ENCODE measurements at regions not wholly inside any gene's neighbourhood (a gene's known extent, or its start where the extent isn't known, plus 50 kb on each side); places are given as distances from the start of the nearest gene placed in this dataset.

GRCh38 chr10:89973326-89973725 is 271.9 kb downstream of the KIF20B start:
- no peaks in the 10 kb centered on the region for H4K20me1 ChIP-seq (ENCODE audit: insufficient read depth, low read length)
- H3K27ac ChIP-seq (ENCODE audit: low read depth, low read length) = no peak overlapping the region
- no peak overlapping the region for H3K4me2 ChIP-seq (ENCODE audit: insufficient read depth, low read length)
- no peaks in the 10 kb centered on the region for H3K4me1 ChIP-seq (ENCODE audit: insufficient read depth, low read length)
- no peaks in the 10 kb centered on the region for H3K79me2 ChIP-seq (ENCODE audit: insufficient read depth, low read length)
- no peak for DNase-seq (ENCODE audit: insufficient read length, low spot score, missing footprints)
- H2AFZ ChIP-seq (ENCODE audit: low read length) = no peak overlapping the region
- H3K4me3 ChIP-seq (ENCODE audit: insufficient read depth, low read length) = no peak overlapping the region
- TF ChIP-seq CTCF (IDR thresholded peaks at IDR 0.05; ENCODE audit: extremely low read depth, low read depth, low read length) = no peak
- peaks cover 10% of the 10 kb centered on the region for H3K27me3 ChIP-seq (ENCODE audit: insufficient read depth, low read length)
- no peaks in the 10 kb centered on the region for H3K36me3 ChIP-seq (ENCODE audit: insufficient read depth, low read length)
- H3K9me3 ChIP-seq (ENCODE audit: low read depth, low read length) = no peaks in the 10 kb centered on the region

- no peak overlapping the region for H3K4me2 ChIP-seq (ENCODE audit: insufficient read depth, low read length)
- TF ChIP-seq CTCF (IDR thresholded peaks at IDR 0.05; ENCODE audit: extremely low read depth, low read depth, low read length) = no peak
- H3K27ac ChIP-seq (ENCODE audit: low read depth, low read length) = no peak overlapping the region
- no peaks in the 10 kb centered on the region for H3K4me1 ChIP-seq (ENCODE audit: insufficient read depth, low read length)
- no peak for DNase-seq (ENCODE audit: insufficient read length, low spot score, missing footprints)
- H3K27me3 ChIP-seq (ENCODE audit: insufficient read depth, low read length) = peaks cover 10% of the 10 kb centered on the region
- H3K9me3 ChIP-seq (ENCODE audit: low read depth, low read length) = no peaks in the 10 kb centered on the region
- no peak overlapping the region for H3K4me3 ChIP-seq (ENCODE audit: insufficient read depth, low read length)
- H2AFZ ChIP-seq (ENCODE audit: low read length) = no peak overlapping the region
- no peaks in the 10 kb centered on the region for H3K36me3 ChIP-seq (ENCODE audit: insufficient read depth, low read length)
- no peaks in the 10 kb centered on the region for H4K20me1 ChIP-seq (ENCODE audit: insufficient read depth, low read length)
- no peaks in the 10 kb centered on the region for H3K79me2 ChIP-seq (ENCODE audit: insufficient read depth, low read length)
Observed at GRCh38 chr10:89975071-89975470, 273.7 kb downstream of the KIF20B start.

- TF ChIP-seq CTCF (IDR thresholded peaks at IDR 0.05; ENCODE audit: extremely low read depth, low read depth, low read length) = no peak
- H3K4me3 ChIP-seq (ENCODE audit: insufficient read depth, low read length) = no peak overlapping the region
- H3K4me1 ChIP-seq (ENCODE audit: insufficient read depth, low read length) = no peaks in the 10 kb centered on the region
- H3K9me3 ChIP-seq (ENCODE audit: low read depth, low read length) = no peaks in the 10 kb centered on the region
- no peaks in the 10 kb centered on the region for H3K36me3 ChIP-seq (ENCODE audit: insufficient read depth, low read length)
- H3K79me2 ChIP-seq (ENCODE audit: insufficient read depth, low read length) = no peaks in the 10 kb centered on the region
- no peak overlapping the region for H2AFZ ChIP-seq (ENCODE audit: low read length)
- no peak for DNase-seq (ENCODE audit: insufficient read length, low spot score, missing footprints)
- peaks cover 10% of the 10 kb centered on the region for H3K27me3 ChIP-seq (ENCODE audit: insufficient read depth, low read length)
- H4K20me1 ChIP-seq (ENCODE audit: insufficient read depth, low read length) = no peaks in the 10 kb centered on the region
- H3K27ac ChIP-seq (ENCODE audit: low read depth, low read length) = no peak overlapping the region
- H3K4me2 ChIP-seq (ENCODE audit: insufficient read depth, low read length) = no peak overlapping the region
Observed at GRCh38 chr10:89975771-89976170, 274.4 kb downstream of the KIF20B start.

GRCh38 chr10:89978081-89978480 is 276.7 kb downstream of the KIF20B start:
- H3K4me3 ChIP-seq (ENCODE audit: insufficient read depth, low read length) = no peak overlapping the region
- DNase-seq (ENCODE audit: insufficient read length, low spot score, missing footprints) = no peak
- H3K4me2 ChIP-seq (ENCODE audit: insufficient read depth, low read length) = no peak overlapping the region

More at GRCh38 chr10:89978081-89978480, 276.7 kb downstream of the KIF20B start:
- H3K79me2 ChIP-seq (ENCODE audit: insufficient read depth, low read length) = no peaks in the 10 kb centered on the region
- H3K4me1 ChIP-seq (ENCODE audit: insufficient read depth, low read length) = no peaks in the 10 kb centered on the region
- no peaks in the 10 kb centered on the region for H4K20me1 ChIP-seq (ENCODE audit: insufficient read depth, low read length)
- H3K27me3 ChIP-seq (ENCODE audit: insufficient read depth, low read length) = peaks cover 8% of the 10 kb centered on the region
- H2AFZ ChIP-seq (ENCODE audit: low read length) = no peak overlapping the region
- H3K9me3 ChIP-seq (ENCODE audit: low read depth, low read length) = no peaks in the 10 kb centered on the region
- no peak overlapping the region for H3K27ac ChIP-seq (ENCODE audit: low read depth, low read length)
- H3K36me3 ChIP-seq (ENCODE audit: insufficient read depth, low read length) = no peaks in the 10 kb centered on the region
- TF ChIP-seq CTCF (IDR thresholded peaks at IDR 0.05; ENCODE audit: extremely low read depth, low read depth, low read length) = no peak
